HK-2 (cell line): ENCODE measurements at regions not wholly inside any gene's neighbourhood (a gene's known extent, or its start where the extent isn't known, plus 50 kb on each side); places are given as distances from the start of the nearest gene placed in this dataset.
A peak's percentile ranks its signal among the peaks of the same experiment; 100 is the strongest.
"Not testable (repeated sequence)": the region's sequence is repeated elsewhere in the genome, so short reads cannot be mapped to it uniquely, and the experiment has no call there.

ENCODE experiments used
- DNase-seq: peaks from one replicate; pipeline ENCODE4 v3.0.0-alpha.2; 2018; ENCODE audit not compliant: unreplicated experiment

DNA sequence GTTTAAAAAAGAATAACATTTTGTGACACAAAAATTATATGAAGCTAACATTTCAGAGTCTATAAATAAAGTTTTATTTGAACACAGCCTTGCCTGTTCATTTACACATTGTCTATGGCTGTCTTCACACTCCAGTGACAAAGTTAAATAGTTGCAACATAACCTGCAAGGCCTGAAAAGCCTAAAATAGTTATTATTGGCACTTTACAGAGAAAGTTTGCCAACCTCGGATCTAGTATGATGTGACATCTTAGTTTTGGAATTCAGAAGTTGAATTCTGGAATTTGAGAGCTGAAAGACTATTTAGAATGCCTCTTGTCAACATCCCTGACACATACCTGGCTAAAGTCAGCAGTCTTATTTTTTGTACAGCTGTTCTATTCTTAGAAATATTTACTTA, 68.3 kb downstream of the DYRK2 start:
- DNase-seq = no peak

DNA sequence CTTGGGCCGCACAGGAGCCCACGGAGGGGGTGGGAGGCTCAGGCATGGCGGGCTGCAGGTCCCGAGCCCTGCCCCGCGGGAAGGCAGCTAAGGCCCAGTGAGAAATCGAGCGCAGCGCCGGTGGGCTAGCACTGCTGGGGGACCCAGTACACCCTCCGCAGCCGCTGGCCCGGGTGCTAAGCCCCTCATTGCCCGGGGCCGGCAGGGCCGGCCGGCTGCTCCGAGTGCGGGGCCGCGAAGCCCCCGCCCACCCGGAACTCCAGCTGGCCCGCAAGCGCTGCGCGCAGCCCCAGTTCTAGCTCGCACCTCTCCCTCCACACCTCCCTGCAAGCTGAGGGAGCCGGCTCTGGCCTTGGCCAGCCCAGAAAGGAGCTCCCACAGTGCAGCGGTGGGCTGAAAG, 70.8 kb downstream of the DYRK2 start:
- not testable (repeated sequence) for DNase-seq

DNA sequence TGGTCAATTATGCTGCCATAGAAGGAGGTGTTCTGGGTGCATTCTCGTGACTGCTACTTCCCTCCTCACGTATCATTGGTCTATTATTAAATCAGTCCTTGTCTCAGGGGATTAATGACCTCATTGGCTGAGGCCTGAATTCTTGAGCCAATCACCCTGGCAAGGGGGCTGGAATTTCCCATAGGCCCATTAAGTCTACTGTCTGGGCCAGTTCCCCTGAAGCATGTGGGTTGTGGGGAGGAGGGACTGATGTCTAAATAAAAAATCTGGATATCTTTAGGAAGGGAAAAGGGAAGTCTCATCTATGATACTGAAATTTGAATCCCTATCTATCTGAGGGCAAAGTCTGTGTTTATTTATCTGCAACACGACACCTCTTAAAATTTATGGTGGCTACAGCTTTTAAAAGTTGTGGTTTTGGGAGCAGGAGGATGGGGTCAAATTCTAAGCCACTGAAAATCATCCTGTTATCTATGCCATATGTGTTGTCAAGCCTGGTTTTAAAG, 71.9 kb downstream of the DYRK2 start:
- peak; percentile 13 for DNase-seq

DNA sequence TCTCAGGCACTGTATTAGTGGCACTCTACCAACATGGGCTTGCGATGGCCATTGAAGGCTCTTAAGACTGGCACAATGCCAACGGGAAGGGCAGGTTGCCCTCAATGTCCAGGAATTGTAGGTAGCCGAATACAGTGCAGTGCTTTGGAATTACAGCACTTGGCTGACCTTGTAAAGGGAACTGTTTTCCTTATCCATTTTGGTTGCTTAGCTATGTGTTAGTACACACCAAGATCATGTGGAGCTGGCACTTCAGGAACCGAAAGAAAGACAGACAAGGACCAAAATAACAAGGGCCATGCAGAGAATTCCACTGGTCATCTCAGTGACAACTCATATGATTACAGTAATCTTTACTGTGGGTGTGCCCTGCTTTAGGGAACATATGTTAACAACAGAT, 72.7 kb downstream of the DYRK2 start:
- no peak for DNase-seq

DNA sequence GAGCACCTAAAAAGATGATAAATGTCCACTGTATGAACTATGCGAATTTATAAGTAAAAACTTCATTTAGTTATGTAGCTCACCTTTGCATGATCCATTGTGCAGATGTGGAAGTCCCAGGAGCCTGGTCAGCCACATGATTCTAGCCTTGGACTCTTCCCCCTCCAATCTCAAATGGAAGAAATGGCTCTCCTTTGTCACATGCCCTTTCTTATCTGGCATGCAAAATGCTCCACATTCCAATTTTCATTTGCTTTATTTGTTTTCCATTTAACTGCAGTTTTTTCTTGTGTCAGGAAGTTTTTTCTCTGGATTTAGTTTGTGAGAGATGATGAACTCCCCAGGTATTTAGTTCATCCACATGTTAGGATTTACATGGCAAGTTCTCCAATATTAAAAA, 73.8 kb downstream of the DYRK2 start:
- DNase-seq = no peak

DNA sequence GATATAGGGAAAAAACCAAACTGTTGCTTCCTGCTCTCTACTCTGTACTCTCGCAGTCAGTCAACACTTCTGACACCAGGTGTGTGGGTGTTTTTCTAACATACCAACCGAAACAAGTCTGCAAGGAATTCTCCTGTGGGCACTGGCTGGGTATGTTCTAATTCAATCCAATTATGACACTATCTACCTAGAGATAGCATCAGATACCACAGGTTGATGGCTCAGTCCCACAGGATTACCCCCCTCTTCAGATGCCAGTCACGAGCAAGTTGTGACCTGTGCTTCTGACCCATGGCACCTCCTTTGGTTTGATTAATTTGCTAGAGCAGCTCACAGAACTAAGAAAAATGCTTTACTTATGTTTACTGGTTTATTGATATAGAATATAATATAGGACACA, 78.3 kb downstream of the DYRK2 start:
- no peak for DNase-seq

DNA sequence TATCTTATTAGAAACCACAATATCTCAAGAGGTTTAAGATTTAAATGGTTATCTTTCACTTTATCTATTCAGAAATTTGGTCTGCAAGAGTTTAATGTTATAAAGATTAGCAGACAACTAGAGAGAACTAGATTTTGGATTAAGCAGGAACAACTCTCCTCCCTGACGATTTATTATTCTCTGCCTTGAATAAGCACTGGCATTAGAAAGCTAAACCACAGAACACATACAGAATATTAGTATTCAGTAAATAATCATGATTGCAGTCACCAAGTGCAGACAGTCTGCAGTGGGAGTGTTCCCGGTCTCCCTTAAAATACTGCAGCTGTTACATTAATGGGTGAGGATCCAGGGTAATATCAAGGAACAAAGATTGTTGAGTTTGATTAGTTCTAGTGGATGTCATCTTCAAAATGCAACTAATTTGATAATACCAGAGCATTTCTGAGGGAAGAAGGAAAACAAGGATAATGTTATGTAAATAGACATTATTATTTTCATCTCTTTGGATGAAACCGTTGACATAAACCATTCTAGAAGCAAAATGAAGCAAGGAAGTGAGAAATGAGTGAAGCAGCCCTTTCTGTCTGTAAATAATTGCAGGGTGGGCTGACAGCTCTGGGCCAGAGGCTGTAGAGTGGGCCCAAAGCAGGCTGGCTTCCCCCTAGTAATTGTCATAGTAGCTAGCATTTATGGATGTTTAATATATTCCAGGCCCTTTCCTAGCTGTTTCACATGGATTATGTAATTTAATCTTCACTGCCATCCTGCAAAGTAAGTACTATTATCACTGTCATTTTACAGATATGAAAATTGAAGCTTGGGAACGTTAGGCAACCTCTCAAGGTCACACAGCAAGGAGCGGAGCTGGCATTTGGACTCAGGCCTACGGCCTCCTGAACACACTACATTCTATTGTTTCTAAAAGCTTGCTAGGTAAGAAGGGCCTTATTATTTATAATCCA, 79.4 kb downstream of the DYRK2 start:
- DNase-seq = no peak

DNA sequence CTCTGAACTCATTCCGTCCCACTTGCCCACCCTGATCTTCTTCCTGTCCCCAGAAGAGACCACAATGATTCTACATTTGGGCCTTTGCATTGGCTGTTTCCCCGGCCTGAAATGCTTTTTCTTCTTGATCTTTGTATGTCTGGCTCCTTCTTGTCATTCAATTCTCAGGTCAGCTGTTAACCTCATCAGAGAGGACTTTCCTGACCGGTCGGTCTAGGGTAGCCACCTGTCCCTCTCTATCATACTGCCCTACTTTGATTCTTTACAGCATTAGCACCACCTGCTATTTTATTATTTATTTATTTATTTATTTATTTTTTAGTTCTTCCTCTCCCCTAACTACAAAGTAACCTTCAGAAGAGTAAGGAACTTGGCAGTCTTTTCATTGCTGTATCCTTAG, 84.3 kb downstream of the DYRK2 start:
- no peak for DNase-seq

DNA sequence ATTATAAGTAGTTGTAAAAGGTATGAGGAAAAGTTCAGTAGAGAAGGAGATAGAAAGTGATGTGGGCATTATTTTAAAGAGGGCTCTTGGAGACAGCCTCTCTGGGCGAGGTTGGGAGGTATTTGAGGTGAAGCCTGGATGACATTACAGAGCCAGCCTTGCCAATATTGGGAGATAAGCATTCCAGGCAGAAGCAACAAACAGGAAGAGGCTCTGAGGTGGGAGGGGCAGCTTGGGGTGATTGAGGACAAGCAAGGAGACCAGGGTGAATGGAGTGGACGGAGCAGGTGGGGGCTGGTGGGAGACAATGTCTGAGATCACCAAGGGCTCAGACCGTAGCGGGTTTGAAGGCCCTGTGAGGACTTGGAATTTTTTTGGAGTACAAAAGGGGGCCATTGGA, 87.3 kb downstream of the DYRK2 start:
- no peak for DNase-seq

DNA sequence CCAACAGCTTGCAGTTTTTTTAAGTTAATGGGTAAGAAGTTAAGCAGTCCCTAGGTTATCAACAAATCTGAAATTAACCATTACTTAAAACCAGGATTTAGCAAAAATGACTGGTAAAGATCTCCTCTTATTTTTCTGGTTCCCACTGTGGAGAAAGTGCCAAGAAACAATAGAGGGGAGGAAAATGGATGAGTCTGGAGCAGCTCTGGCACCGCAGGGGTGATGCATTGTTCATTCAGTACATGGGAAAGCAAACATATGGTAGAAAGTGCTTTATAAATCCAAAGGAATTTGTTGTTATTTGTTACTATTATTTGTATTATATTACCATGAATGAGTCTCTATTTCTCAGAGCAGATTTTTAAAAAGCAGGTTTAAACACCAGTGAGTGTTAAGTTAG, 92.2 kb downstream of the DYRK2 start:
- DNase-seq = no peak

DNA sequence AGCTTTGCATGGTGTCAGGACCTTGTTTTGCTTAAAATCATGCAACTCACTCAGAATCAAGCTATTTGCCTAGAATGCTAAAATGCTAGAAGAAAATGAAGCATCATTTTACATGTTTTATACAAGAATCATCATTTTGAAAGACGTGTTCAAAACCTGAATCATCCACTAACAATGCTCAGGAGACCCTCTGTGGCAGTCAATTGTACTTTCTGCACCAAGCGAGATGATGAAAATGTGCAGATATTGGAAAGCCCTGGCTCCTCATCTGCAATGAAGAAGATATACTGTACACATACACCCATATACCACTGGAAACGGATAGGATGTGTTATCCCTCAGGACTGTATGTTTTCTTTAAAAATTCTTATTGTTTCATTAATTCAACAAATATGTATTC, 92.7 kb downstream of the DYRK2 start:
- no peak for DNase-seq

DNA sequence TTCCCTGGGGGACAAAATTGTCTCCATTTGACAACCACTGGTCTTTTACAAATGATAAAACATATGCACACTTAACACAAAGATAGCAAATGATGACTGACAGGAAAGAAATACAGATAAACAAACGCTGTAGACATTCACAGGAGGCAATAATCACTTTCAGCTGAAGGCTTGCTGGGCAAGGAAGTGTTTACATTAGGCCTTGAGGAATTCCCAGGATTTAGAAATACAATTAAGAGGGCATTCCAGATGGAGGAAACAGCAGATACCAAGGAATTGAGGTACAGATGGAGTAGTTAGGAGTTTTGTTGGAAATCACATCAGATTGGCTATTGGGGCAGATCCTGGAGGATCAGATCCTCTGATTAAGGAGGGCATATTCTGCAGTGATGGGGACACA, 93.9 kb downstream of the DYRK2 start:
- DNase-seq = no peak

DNA sequence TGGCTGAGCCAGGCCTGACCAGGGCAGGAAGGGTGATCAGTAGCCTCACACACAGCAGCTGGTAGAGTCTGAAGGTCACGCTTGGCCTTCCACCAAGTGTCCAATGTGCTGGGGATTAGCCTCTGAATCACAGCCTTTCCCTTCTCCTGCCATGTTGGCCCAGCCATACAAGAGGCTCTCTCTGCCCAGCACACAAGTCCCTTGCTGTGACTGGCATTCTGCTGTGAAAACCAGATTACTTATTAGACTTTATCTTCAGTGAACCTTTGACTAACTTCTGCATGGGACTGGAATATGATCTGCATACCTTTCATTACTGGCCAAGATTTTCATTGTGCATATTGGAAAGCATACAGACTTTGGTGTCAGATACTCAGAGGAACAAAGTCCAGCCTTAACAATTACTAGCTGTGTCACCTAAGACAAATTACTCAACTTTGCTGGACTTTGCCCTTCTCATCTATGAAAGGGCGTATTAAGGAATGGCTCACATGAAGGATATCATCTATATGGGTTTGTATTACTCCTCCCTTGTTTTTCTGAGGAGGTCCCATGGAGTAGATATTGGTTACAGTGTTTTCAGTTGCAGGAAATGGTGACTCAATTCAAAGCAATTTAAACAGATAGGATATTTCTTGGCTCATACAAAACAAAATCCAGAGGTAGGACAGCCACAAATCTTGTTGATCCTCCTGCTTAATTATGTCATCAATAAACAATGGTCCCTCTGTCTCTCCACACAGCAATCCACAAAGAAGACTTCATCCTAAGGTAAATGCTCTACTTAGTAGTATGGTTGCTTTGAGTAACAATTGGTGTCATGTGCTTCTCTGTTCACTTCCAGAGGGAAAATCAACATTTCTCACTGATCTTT, 99.6 kb downstream of the DYRK2 start:
- DNase-seq = peak; percentile 54

DNA sequence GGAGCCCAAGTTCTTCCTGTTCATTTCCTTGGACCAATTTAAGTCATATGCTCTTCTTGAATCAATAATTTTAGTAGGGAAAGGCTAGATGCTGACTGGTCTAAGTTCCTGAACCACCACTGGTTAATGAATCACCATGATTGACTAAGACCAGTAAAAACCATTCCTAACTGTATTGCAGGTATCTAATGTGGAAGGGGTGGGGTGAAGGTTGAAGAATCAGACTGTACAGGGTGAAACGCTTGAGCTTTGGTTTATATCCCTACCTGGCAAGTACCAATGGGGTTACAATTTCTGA, 100.1 kb downstream of the DYRK2 start:
- DNase-seq = no peak

DNA sequence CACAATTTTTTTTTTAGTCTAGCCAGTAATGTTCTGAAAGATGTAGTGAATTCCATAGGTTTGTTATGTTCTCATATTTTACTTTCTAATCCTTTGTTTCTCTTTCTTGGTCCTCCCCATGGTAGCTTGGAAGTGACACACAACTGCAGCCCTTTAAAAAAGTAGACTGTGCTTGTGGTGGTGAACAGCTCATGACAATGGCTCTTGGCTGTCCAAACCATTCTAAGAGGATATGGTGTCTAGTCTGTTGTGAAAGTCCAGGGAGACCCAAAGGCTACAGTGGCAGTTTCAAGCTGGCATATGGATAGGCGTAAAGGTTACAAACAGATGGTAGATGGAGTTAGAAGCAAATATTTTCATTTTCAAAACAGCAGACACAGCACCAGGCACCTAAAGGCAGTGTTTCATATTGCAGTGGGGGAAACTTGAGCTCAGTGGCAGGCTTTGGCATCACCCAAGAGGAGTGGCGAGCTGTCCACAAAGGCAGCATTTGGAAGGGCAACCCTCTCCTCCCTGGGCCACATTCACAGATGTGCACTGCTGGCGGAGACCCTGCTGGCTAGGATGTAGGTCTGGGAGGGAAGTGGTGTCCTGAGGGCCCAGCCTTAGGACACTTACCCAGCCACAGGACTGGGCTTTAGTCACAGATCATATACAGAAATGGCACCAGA, 102.1 kb downstream of the DYRK2 start:
- no peak for DNase-seq

DNA sequence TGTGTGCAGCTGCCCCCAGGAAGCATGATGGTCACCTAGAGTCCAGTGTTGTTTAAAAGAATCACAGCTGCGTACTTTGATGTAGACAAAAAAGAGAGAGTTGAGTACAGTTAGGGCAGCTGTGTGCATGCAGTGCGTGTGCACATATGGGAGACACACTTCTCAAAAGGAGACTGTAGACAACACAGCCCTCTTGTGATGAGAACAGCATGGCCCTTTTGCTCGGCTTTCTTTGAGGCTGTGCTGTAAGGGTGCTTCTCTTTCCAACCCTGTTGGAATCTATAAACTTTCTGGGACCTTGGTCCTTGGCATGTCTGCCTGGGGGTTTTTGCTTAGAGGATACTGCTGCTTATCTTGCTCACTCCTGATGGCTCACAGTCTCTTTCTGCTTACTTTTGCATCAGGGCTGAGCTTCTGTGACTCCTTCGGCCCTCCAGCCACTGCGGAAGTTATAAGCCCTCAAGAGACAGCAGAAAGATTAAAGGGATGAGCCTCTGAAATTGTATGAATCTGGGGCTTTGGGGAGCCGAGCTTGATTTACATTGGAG, 102.9 kb downstream of the DYRK2 start:
- no peak for DNase-seq

DNA sequence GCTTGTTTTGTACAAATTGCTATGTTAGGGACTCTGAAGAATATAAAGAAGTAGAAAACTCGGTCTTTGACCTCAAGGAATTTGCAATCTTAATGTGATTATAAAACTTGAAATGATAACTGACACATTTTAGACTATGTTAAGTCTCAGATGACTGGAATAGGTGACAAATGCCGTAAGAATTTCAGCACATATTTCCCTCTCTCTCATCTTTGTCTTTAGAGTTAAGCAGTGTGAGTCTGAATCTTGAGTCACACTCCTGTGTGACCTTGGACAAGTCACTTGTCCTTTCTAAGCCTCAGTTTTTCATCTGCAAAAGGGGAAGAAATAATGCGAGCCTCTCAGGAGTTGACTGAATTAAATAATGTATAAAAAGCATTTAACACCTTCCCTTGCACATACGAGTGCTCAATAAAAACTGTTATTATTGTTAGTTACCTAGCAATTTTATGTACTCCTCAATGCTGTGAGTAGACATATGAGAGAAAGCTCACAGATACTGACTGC, 103.7 kb downstream of the DYRK2 start:
- DNase-seq = no peak

DNA sequence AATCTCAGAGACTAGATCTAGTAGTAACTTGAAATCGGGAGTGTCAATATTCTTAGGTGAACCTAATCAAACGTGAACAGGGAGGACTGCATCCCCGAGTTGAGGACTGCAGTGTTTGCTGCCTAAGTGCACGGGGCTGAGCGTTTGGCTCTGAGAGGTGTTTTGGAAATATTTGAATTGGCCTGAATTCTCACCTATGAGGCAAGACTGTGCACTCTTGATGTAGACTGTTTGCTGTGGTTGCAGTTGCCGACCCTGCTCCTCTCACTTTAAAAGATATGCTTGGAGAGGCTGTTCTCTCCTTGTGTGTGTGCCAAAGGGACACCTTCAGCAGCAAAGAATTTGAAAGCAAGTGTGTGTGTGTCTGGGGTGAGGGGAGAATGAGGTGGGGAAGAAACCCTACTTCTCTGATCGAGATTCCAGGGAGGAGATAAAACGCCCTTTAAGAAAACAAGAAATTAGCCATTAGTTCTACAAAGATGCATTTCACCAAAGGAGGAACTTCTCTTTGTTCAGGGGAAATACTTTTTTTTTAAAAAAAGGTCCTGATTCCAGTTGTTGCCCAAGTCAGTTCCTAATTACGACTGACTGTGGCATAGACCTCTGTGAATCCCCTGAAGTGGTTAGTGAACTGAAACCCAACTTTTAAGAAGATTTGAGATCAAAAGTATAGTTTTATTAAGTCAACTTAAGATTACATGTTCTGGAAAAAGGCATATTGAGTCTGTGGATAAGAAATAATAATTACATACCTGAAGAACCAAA, 106.6 kb downstream of the DYRK2 start:
- DNase-seq = no peak

DNA sequence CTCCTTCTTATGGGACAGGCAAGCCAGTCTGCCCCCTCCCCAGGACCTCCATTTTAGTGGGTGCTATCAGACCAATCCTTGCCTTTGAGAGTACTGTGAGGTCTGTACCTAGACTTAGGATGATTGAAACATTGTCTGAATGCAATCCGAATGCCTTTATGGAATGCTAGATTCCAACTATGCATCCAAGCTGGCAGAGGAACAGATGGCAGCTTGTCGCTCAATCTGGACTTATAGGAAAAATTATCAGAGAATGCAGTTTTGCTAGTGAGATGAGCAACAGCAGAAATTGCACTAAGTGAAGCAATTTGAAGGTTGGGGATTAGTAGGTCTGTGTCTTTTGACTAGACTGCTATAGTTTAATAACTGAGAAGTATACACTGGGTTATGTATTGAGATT, 109.1 kb downstream of the DYRK2 start:
- DNase-seq = no peak

DNA sequence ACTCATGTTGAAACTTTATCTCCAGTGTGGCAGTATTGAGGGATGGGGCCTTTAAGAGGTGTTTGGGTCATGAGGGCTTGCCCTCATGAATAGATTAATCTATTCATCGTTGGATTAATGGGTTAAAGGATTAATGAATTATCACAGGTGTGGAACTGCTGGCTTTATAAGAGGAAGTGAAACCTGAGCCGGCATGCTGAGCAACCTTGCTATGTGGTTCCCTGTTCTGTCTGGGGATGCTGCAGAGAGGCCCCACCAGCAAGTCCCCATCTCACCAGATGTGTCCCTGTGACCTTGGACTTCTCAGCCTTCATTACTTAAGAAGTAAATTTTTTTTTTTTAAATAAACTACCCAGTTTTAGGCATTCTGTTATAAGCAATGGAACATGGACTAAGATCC, 109.6 kb downstream of the DYRK2 start:
- DNase-seq = no peak

DNA sequence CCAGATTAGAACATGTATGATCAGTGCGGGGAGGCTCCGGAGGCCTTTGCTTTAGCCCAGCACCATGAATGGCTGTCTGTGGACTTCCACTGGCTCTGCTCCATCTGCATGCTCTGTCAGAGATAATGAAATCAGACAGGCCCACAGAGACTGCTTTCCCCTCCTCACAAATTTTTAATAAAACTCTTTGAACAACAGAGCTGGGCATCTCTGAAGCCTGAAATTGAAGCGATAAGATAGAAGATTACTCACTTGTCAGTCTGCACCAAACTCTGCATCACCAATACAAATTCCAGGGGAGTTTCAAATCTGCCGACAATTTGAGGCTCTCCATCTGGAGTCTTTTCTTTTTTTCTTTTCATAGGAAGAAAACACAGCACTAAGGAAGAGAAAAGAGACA, 110.0 kb downstream of the DYRK2 start:
- no peak for DNase-seq
